ENCODE measurements at regions not wholly inside any gene's neighbourhood (a gene's known extent, or its start where the extent isn't known, plus 50 kb on each side); places are given as distances from the start of the nearest gene placed in this dataset.
A peak's percentile ranks its signal among the peaks of the same experiment; 100 is the strongest.

DNA sequence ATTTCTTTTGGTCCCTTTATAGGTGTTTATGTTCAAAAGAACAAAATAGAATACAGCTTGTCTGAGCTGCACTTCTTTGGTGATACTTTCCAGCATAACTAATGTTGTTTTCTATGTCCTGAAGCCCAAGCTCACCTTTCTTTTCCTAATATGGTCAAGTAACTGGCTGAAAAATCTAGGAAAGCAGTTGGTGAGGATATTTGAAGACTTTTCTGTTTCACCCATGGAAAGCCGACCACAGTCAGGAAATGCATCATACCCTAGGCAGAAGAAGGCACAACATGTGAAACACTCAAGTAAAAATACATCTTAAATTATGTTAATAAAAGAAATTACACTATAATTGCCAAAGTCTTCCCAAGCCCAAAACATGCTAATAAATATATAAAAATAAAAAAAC is 337.0 kb downstream of the PDGFC start:
- Mint-ChIP-seq H3K27ac (ENCODE audit: unreplicated experiment) (peak overlapping the region; percentile 6), H3K4me1 (ENCODE audit: low read depth) (peaks cover 68% of the 10 kb centered on the region)
- DNase-seq (ENCODE audit: low spot score) = no peak

DNA sequence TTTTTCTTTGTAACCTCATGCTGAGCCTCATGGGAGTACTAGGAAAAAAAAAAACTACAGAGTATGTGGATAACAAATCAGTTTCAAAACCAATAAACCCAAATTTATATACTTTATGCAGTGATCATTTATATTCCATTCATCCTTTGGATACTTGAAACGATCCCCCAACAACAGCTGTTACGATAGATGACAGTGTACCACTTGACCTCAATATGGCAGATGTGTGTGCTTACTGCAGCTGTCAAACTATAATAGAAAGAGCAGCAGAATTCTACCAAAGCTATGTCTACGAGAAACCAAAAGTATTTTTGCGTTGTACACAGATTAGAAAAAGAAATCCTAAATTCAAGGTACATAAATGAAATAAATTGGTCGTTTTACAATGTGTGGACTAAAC is 337.8 kb downstream of the PDGFC start:
- DNase-seq (ENCODE audit: low spot score) = no peak
- no peak overlapping the region for H3K27ac Mint-ChIP-seq (ENCODE audit: unreplicated experiment)
- H3K27me3 Mint-ChIP-seq (ENCODE audit: low read depth) = no peaks in the 10 kb centered on the region
- peaks cover 14% of the 10 kb centered on the region for H3K9me3 Mint-ChIP-seq (ENCODE audit: low read depth)
- H3K4me1 Mint-ChIP-seq (ENCODE audit: low read depth) = peaks cover 68% of the 10 kb centered on the region
- TF ChIP-seq, protein P1, sequence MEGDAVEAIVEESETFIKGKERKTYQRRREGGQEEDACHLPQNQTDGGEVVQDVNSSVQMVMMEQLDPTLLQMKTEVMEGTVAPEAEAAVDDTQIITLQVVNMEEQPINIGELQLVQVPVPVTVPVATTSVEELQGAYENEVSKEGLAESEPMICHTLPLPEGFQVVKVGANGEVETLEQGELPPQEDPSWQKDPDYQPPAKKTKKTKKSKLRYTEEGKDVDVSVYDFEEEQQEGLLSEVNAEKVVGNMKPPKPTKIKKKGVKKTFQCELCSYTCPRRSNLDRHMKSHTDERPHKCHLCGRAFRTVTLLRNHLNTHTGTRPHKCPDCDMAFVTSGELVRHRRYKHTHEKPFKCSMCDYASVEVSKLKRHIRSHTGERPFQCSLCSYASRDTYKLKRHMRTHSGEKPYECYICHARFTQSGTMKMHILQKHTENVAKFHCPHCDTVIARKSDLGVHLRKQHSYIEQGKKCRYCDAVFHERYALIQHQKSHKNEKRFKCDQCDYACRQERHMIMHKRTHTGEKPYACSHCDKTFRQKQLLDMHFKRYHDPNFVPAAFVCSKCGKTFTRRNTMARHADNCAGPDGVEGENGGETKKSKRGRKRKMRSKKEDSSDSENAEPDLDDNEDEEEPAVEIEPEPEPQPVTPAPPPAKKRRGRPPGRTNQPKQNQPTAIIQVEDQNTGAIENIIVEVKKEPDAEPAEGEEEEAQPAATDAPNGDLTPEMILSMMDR (IDR thresholded peaks at IDR 0.05) = no peak
- no peak overlapping the region for H3K4me3 Mint-ChIP-seq (ENCODE audit: unreplicated experiment)
- H3K36me3 Mint-ChIP-seq (ENCODE audit: low read depth) = peaks cover 1% of the 10 kb centered on the region

More for the DNA sequence above, 337.0 kb downstream of the PDGFC start:
- TF ChIP-seq, protein P1 (IDR thresholded peaks at IDR 0.05) = no peak
- Mint-ChIP-seq H3K27me3 (ENCODE audit: low read depth) (no peaks in the 10 kb centered on the region), H3K36me3 (ENCODE audit: low read depth) (no peaks in the 10 kb centered on the region), H3K4me3 (ENCODE audit: unreplicated experiment) (no peak overlapping the region), H3K9me3 (ENCODE audit: low read depth) (peaks cover 10% of the 10 kb centered on the region)

DNA sequence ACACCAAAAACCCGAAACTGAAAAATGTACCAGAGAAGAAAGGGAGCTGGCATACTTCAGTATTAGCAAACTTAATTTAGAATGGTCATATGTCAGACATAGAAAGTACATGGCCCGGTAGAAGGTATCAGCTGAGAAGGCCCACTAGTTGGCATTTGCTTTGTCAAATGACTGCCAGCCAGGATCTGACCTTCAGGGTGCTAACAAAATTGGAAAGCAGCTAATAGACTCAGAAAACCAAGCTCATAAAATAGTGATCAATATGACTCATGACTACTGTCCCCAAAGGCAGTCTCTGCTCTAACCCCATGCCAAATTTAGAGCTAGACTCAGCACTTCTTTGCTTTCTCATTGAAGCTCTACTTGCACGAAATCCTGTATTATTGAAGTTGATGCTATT is 342.7 kb downstream of the PDGFC start:
- H3K27me3 Mint-ChIP-seq (ENCODE audit: low read depth) = no peaks in the 10 kb centered on the region
- no peak for DNase-seq (ENCODE audit: low spot score)
- TF ChIP-seq, protein P1 (IDR thresholded peaks at IDR 0.05) = no peak
- H3K4me3 Mint-ChIP-seq (ENCODE audit: unreplicated experiment) = no peak overlapping the region
- peaks cover 33% of the 10 kb centered on the region for H3K4me1 Mint-ChIP-seq (ENCODE audit: low read depth)
- peaks cover 18% of the 10 kb centered on the region for H3K9me3 Mint-ChIP-seq (ENCODE audit: low read depth)
- peak overlapping the region; percentile 28 for H3K27ac Mint-ChIP-seq (ENCODE audit: unreplicated experiment)
- peaks cover 4% of the 10 kb centered on the region for H3K36me3 Mint-ChIP-seq (ENCODE audit: low read depth)

GRCh38 chr4:156623376-156623775 is 348.2 kb downstream of the PDGFC start:
- H3K27ac Mint-ChIP-seq (ENCODE audit: unreplicated experiment) = no peak overlapping the region
- no peak overlapping the region for H3K4me3 Mint-ChIP-seq (ENCODE audit: unreplicated experiment)
- H3K36me3 Mint-ChIP-seq (ENCODE audit: low read depth) = peaks cover 3% of the 10 kb centered on the region
- H3K9me3 Mint-ChIP-seq (ENCODE audit: low read depth) = peaks cover 8% of the 10 kb centered on the region
- DNase-seq (ENCODE audit: low spot score) = no peak
- peaks cover 50% of the 10 kb centered on the region for H3K4me1 Mint-ChIP-seq (ENCODE audit: low read depth)
- TF ChIP-seq, protein P1 (IDR thresholded peaks at IDR 0.05) = no peak
- H3K27me3 Mint-ChIP-seq (ENCODE audit: low read depth) = no peaks in the 10 kb centered on the region

GRCh38 chr4:156620786-156621185 is 350.8 kb downstream of the PDGFC start:
- Mint-ChIP-seq H3K9me3 (ENCODE audit: low read depth) (peaks cover 2% of the 10 kb centered on the region), H3K36me3 (ENCODE audit: low read depth) (no peaks in the 10 kb centered on the region), H3K4me1 (ENCODE audit: low read depth) (peaks cover 47% of the 10 kb centered on the region), H3K27me3 (ENCODE audit: low read depth) (no peaks in the 10 kb centered on the region), H3K4me3 (ENCODE audit: unreplicated experiment) (no peak overlapping the region), H3K27ac (ENCODE audit: unreplicated experiment) (peak overlapping the region; percentile 60)
- DNase-seq (ENCODE audit: low spot score) = no peak
- TF ChIP-seq, protein P1 (IDR thresholded peaks at IDR 0.05) = no peak
